ENCODE measurements at regions not wholly inside any gene's neighbourhood (a gene's known extent, or its start where the extent isn't known, plus 50 kb on each side); places are given as distances from the start of the nearest gene placed in this dataset.

GRCh38 chr10:131620904-131621303 is 279.9 kb upstream of the PPP2R2D start:
- DNase-seq (ENCODE audit: low read depth), result no peak
- no peak for TF ChIP-seq CTCF (conservative IDR thresholded peaks at IDR 0.05; ENCODE audit: low read depth, low read length)
- H3K4me3 ChIP-seq (ENCODE audit: low read depth, low read length), result no peak overlapping the region

GRCh38 chr10:131621784-131622624 is 278.8 kb upstream of the PPP2R2D start:
- no peak overlapping the region for H3K4me3 ChIP-seq (ENCODE audit: low read depth, low read length)
- TF ChIP-seq CTCF (conservative IDR thresholded peaks at IDR 0.05; ENCODE audit: low read depth, low read length), result no peak
- no peak for DNase-seq (ENCODE audit: low read depth)

- no peak for TF ChIP-seq CTCF (conservative IDR thresholded peaks at IDR 0.05; ENCODE audit: low read depth, low read length)
- DNase-seq (ENCODE audit: low read depth), result no peak
- H3K4me3 ChIP-seq (ENCODE audit: low read depth, low read length), result no peak overlapping the region
Observed at GRCh38 chr10:131625041-131625440, 275.8 kb upstream of the PPP2R2D start.

GRCh38 chr10:131626274-131626673 is 274.5 kb upstream of the PPP2R2D start:
- no peak for TF ChIP-seq CTCF (conservative IDR thresholded peaks at IDR 0.05; ENCODE audit: low read depth, low read length)
- H3K4me3 ChIP-seq (ENCODE audit: low read depth, low read length), result no peak overlapping the region
- no peak for DNase-seq (ENCODE audit: low read depth)

GRCh38 chr10:131629026-131629770 is 271.6 kb upstream of the PPP2R2D start:
- no peak for DNase-seq (ENCODE audit: low read depth)
- no peak overlapping the region for H3K4me3 ChIP-seq (ENCODE audit: low read depth, low read length)
- TF ChIP-seq CTCF (conservative IDR thresholded peaks at IDR 0.05; ENCODE audit: low read depth, low read length), result no peak

GRCh38 chr10:131630772-131631258 is 270.0 kb upstream of the PPP2R2D start:
- DNase-seq (ENCODE audit: low read depth), result no peak
- H3K4me3 ChIP-seq (ENCODE audit: low read depth, low read length), result no peak overlapping the region
- TF ChIP-seq CTCF (conservative IDR thresholded peaks at IDR 0.05; ENCODE audit: low read depth, low read length), result no peak

All from epithelial cell of proximal tubule (primary cell).